ENCODE measurements at regions not wholly inside any gene's neighbourhood (a gene's known extent, or its start where the extent isn't known, plus 50 kb on each side); places are given as distances from the start of the nearest gene placed in this dataset.

DNA sequence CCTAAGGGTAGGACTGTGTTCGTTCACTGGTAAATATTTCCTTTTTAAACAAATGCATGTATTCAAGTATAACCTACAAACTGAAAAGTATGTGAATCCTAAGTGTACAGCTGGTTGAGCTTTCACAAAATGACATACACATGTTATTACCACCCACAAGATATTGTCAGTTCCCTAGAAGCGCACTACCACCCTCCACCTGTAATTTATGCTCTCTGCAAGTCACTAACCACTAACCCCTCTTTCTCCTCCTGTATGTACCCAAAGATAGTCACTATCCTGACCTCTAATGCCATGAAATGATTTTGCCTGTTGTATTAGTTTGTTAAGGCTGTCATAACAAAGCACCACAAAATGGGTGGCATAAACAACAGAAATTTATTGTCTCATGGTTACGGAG lies 82.8 kb upstream of the CHODL start:
- H3K9me3 ChIP-seq (ENCODE audit: control insufficient read depth, insufficient read depth, low read depth, low read length), result no peaks in the 10 kb centered on the region
- TF ChIP-seq ZNF639 (tag by site-specific recombination; IDR thresholded peaks at IDR 0.05) (no peak), ZNF558 (tag by site-specific recombination; IDR thresholded peaks at IDR 0.05) (no peak), ZNF112 (tag by site-specific recombination; IDR thresholded peaks at IDR 0.05) (no peak), ZNF768 (tag by site-specific recombination; IDR thresholded peaks at IDR 0.05) (no peak), ZNF549 (tag by site-specific recombination; IDR thresholded peaks at IDR 0.05) (no peak), ZNF24 (tag by site-specific recombination; IDR thresholded peaks at IDR 0.05) (no peak), ZBTB26 (tag by site-specific recombination; optimal IDR thresholded peaks at IDR 0.05) (no peak), MEIS1 (CRISPR knock-in tag; IDR thresholded peaks at IDR 0.05; ENCODE audit: borderline replicate concordance) (no peak), KLF9 (tag by site-specific recombination; IDR thresholded peaks at IDR 0.05; ENCODE audit: low read depth) (no peak), ZNF560 (tag by site-specific recombination; IDR thresholded peaks at IDR 0.05; ENCODE audit: borderline replicate concordance) (no peak), ZNF670 (tag by site-specific recombination; IDR thresholded peaks at IDR 0.05; ENCODE audit: low read depth) (no peak), ZNF324 (tag by site-specific recombination; IDR thresholded peaks at IDR 0.05) (no peak), OSR2 (tag by site-specific recombination; IDR thresholded peaks at IDR 0.05) (no peak), ZFP69B (tag by site-specific recombination; IDR thresholded peaks at IDR 0.05) (no peak), ZNF677 (tag by site-specific recombination; IDR thresholded peaks at IDR 0.05) (no peak), ZNF692 (tag by site-specific recombination; IDR thresholded peaks at IDR 0.05) (no peak), ZNF423 (tag by site-specific recombination; IDR thresholded peaks at IDR 0.05) (no peak), ZNF658 (tag by site-specific recombination; IDR thresholded peaks at IDR 0.05) (no peak), REST (tag by site-specific recombination; IDR thresholded peaks at IDR 0.05) (no peak), ZSCAN16 (tag by site-specific recombination; IDR thresholded peaks at IDR 0.05) (no peak)
- no peaks in the 10 kb centered on the region for H3K36me3 ChIP-seq (ENCODE audit: control insufficient read depth in 2 of 2, insufficient read depth in 1 of 2, low read length in 2 of 2)
- no peak overlapping the region for H3K4me3 ChIP-seq (ENCODE audit: low read depth, low read length)
- ChIA-PET CTCF (interaction anchor here (0.7 to 1.9 kb wide), 2 partner anchors 11 to 121 kb away, joined by 3 to 7 read pairs; no protein-coding TSS in a partner anchor), POLR2A (no interaction called here)
- H3K4me1 ChIP-seq (ENCODE audit: control insufficient read depth, insufficient read depth, low read length), result no peaks in the 10 kb centered on the region
- no peak overlapping the region for H3K27ac ChIP-seq (ENCODE audit: extremely low read depth, low read depth, low read length)
